ENCODE measurements at regions not wholly inside any gene's neighbourhood (a gene's known extent, or its start where the extent isn't known, plus 50 kb on each side); places are given as distances from the start of the nearest gene placed in this dataset.

- TF ChIP-seq CTCF (IDR thresholded peaks at IDR 0.05) (no peak), POLR2A (IDR thresholded peaks at IDR 0.05; ENCODE audit: low read depth) (no peak)
These were observed 312.0 kb upstream of the RGMB start for GRCh38 chr5:98461485-98461884.
